ENCODE measurements at regions not wholly inside any gene's neighbourhood (a gene's known extent, or its start where the extent isn't known, plus 50 kb on each side); places are given as distances from the start of the nearest gene placed in this dataset.

DNA sequence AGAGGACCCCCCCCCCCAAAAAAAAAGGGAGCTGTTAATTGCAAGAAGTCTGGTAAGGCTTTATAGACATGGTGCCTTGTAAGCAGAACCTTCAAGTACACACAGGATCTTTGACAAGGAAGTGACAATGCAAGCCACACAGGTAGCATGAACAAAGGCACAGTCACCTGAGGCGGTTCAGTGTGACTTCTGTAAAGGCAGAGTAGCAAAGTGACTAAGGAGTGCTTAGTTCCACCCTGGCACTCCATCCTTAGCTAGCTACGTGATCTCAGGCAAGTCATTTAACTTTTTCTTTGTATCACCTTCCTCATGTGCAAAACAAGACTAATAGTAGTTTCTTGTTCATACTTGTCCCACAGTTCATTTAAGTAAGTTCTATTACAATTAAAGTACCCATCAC lies 282.0 kb downstream of the PRELID2 start (continued):
- TF ChIP-seq POGK (CRISPR knock-in tag; conservative IDR thresholded peaks at IDR 0.05), result no peak
- TF ChIP-seq ATF7 (IDR thresholded peaks at IDR 0.05), result no peak
- no peak for TF ChIP-seq ATF7 (CRISPR knock-in tag; IDR thresholded peaks at IDR 0.05)
- no peak for TF ChIP-seq NR2F2 (IDR thresholded peaks at IDR 0.05; ENCODE audit: borderline replicate concordance, low read depth)
- no peak for TF ChIP-seq TCF7L2 (IDR thresholded peaks at IDR 0.05; ENCODE audit: low read depth, low read length)
- no peak for TF ChIP-seq CEBPZ (IDR thresholded peaks at IDR 0.05; ENCODE audit: low read length)

GRCh38 chr5:145551714-145552113 lies 283.4 kb downstream of the PRELID2 start:
- WGBS (ENCODE audit: low lambda C conversion rate), result no CpG with 5 or more reads among the region's 1 CpG
- no peaks in the 10 kb centered on the region for H3K36me3 ChIP-seq (replicated peaks in 1 of 2; ENCODE audit: control insufficient read depth in 1 of 2, insufficient read depth in 2 of 2, low read length in 2 of 2)
- no peaks in the 10 kb centered on the region for H4K20me1 ChIP-seq (ENCODE audit: insufficient read depth, low read length)
- FAIRE-seq (no peak), ATAC-seq (no peak), DNase-seq (ENCODE audit: low spot score) (no peak)
- H3K4me3 ChIP-seq (replicated peaks in 1 of 3; ENCODE audit: insufficient read depth in 1 of 3, low read depth in 2 of 3, low read length in 3 of 3), result no peak overlapping the region
- no peaks in the 10 kb centered on the region for H3K9me3 ChIP-seq (ENCODE audit: low read length)
- BruUV-seq (replicated peaks), result no TSS peak
- no peak overlapping the region for H2AFZ ChIP-seq (ENCODE audit: low read length)
- in situ Hi-C loops (cut with HindIII; ENCODE audit: extremely low pct_ligation_motif_present, low pct_unique_long_range_greater_than_20kb), result no loop called here
- no peaks in the 10 kb centered on the region for H3K79me2 ChIP-seq (ENCODE audit: insufficient read depth, low read length)
- H3K9ac ChIP-seq (ENCODE audit: insufficient read depth, low read depth, low read length), result no peak overlapping the region
- H3K27ac ChIP-seq (ENCODE audit: extremely low read length, insufficient read depth, low read length), result no peak overlapping the region
- no peaks in the 10 kb centered on the region for H3K4me1 ChIP-seq (ENCODE audit: insufficient read depth, low read length)
- no peak overlapping the region for H3K4me2 ChIP-seq (ENCODE audit: low read depth, low read length)
- no peaks in the 10 kb centered on the region for H3K27me3 ChIP-seq (ENCODE audit: control insufficient read depth in 1 of 2, insufficient read depth in 2 of 2, low read length in 2 of 2)
- intact Hi-C loops (cut with micrococcal nuclease; ENCODE audit: unreplicated experiment), result no loop called here
- TF ChIP-seq SMARCE1 (IDR thresholded peaks at IDR 0.05; ENCODE audit: borderline replicate concordance) (no peak), ZNF296 (CRISPR knock-in tag; conservative IDR thresholded peaks at IDR 0.05) (no peak), YY1 (IDR thresholded peaks at IDR 0.05; ENCODE audit: insufficient read depth, insufficient replicate concordance, low read depth, low read length) (no peak), ZNF7 (CRISPR knock-in tag; IDR thresholded peaks at IDR 0.05) (no peak)
- ChIA-PET POLR2A (no interaction called here), CTCF (ENCODE audit: low intra/inter-chr PET ratio, low total read pairs) (no interaction called here)

All from HepG2 (cell line).